ENCODE measurements at regions not wholly inside any gene's neighbourhood (a gene's known extent, or its start where the extent isn't known, plus 50 kb on each side); places are given as distances from the start of the nearest gene placed in this dataset.

- Histone ChIP-seq H3K9me3 (no peaks in the 10 kb centered on the region), H3K27ac (no peak overlapping the region), H3K36me3 (no peaks in the 10 kb centered on the region), H3K4me1 (no peaks in the 10 kb centered on the region), H3K4me3 (no peak overlapping the region), H3K27me3 (no peaks in the 10 kb centered on the region)
- DNase-seq: no peak
- TF ChIP-seq CTCF (IDR thresholded peaks at IDR 0.05): no peak
- no peak for TF ChIP-seq POLR2A (IDR thresholded peaks at IDR 0.05)
These were observed 362.7 kb upstream of the CFAP20DC start for GRCh38 chr3:59412516-59412915.

GRCh38 chr3:59411694-59412093, 361.9 kb upstream of the CFAP20DC start:
- no peaks in the 10 kb centered on the region for H3K4me1 ChIP-seq
- no peak for DNase-seq
- no peaks in the 10 kb centered on the region for H3K36me3 ChIP-seq
- no peaks in the 10 kb centered on the region for H3K27me3 ChIP-seq
- H3K27ac ChIP-seq: no peak overlapping the region
- H3K9me3 ChIP-seq: no peaks in the 10 kb centered on the region
- TF ChIP-seq CTCF (IDR thresholded peaks at IDR 0.05) (no peak), POLR2A (IDR thresholded peaks at IDR 0.05) (no peak)
- H3K4me3 ChIP-seq: no peak overlapping the region

GRCh38 chr3:59411186-59411585, 361.4 kb upstream of the CFAP20DC start:
- H3K9me3 ChIP-seq: no peaks in the 10 kb centered on the region
- no peak for DNase-seq
- no peak overlapping the region for H3K4me3 ChIP-seq
- no peak overlapping the region for H3K27ac ChIP-seq
- H3K27me3 ChIP-seq: no peaks in the 10 kb centered on the region
- no peaks in the 10 kb centered on the region for H3K36me3 ChIP-seq
- no peaks in the 10 kb centered on the region for H3K4me1 ChIP-seq
- TF ChIP-seq CTCF (IDR thresholded peaks at IDR 0.05): no peak
- no peak for TF ChIP-seq POLR2A (IDR thresholded peaks at IDR 0.05)

- Histone ChIP-seq H3K4me3 (no peak overlapping the region), H3K9me3 (no peaks in the 10 kb centered on the region), H3K27me3 (no peaks in the 10 kb centered on the region), H3K27ac (no peak overlapping the region), H3K4me1 (no peaks in the 10 kb centered on the region), H3K36me3 (no peaks in the 10 kb centered on the region)
- no peak for TF ChIP-seq POLR2A (IDR thresholded peaks at IDR 0.05)
- no peak for TF ChIP-seq CTCF (IDR thresholded peaks at IDR 0.05)
- no peak for DNase-seq
These were observed 358.3 kb upstream of the CFAP20DC start for GRCh38 chr3:59408047-59408624.

- H3K4me3 ChIP-seq: no peak overlapping the region
These were observed 357.6 kb upstream of the CFAP20DC start for GRCh38 chr3:59407425-59407824.

More at GRCh38 chr3:59407425-59407824, 357.6 kb upstream of the CFAP20DC start:
- Histone ChIP-seq H3K9me3 (no peaks in the 10 kb centered on the region), H3K4me1 (no peaks in the 10 kb centered on the region), H3K27ac (no peak overlapping the region), H3K36me3 (no peaks in the 10 kb centered on the region), H3K27me3 (no peaks in the 10 kb centered on the region)
- no peak for DNase-seq
- TF ChIP-seq POLR2A (IDR thresholded peaks at IDR 0.05) (no peak), CTCF (IDR thresholded peaks at IDR 0.05) (no peak)
